Endometrium (tissue), 2 donors: ENCODE measurements at regions not wholly inside any gene's neighbourhood (a gene's known extent, or its start where the extent isn't known, plus 50 kb on each side); places are given as distances from the start of the nearest gene placed in this dataset.

Source experiments
- FAIRE-seq: peaks from 2 replicates; lab custom pipeline; 2012; peaks lifted over from hg19 to GRCh38; lab: Jason Lieb, UNC
- donor health status: control.
- donor health status: control.

- no peak for FAIRE-seq
These were observed 123.2 kb upstream of the WNT4 start for GRCh38 chr1:22266141-22266540.

GRCh38 chr1:22267413-22268175 is 124.7 kb upstream of the WNT4 start:
- FAIRE-seq: no peak

GRCh38 chr1:22268327-22268726 is 125.4 kb upstream of the WNT4 start:
- FAIRE-seq: no peak

GRCh38 chr1:22271847-22272801 is 129.2 kb upstream of the WNT4 start:
- peak; percentile 46 for FAIRE-seq

- no peak for FAIRE-seq
These were observed 131.1 kb upstream of the WNT4 start for GRCh38 chr1:22273686-22274681.

GRCh38 chr1:22275167-22275566 is 132.3 kb upstream of the WNT4 start:
- no peak for FAIRE-seq

- FAIRE-seq: no peak
These were observed 132.9 kb upstream of the WNT4 start for GRCh38 chr1:22275626-22276395.

GRCh38 chr1:22276396-22276748 is 133.5 kb upstream of the WNT4 start:
- FAIRE-seq: no peak

- FAIRE-seq: no peak
These were observed 134.8 kb upstream of the WNT4 start for GRCh38 chr1:22277662-22278061.

GRCh38 chr1:22279735-22280134 is 136.8 kb upstream of the WNT4 start:
- no peak for FAIRE-seq

- FAIRE-seq: no peak
These were observed 137.6 kb upstream of the WNT4 start for GRCh38 chr1:22280526-22280925.

- no peak for FAIRE-seq
These were observed 138.8 kb upstream of the WNT4 start for GRCh38 chr1:22281521-22282363.

- no peak for FAIRE-seq
These were observed 139.6 kb upstream of the WNT4 start for GRCh38 chr1:22282364-22282995.

- no peak for FAIRE-seq
These were observed 140.7 kb upstream of the WNT4 start for GRCh38 chr1:22283596-22283995.

GRCh38 chr1:22284236-22284635 is 141.3 kb upstream of the WNT4 start:
- FAIRE-seq: no peak

GRCh38 chr1:22284906-22285548 is 142.1 kb upstream of the WNT4 start:
- no peak for FAIRE-seq

GRCh38 chr1:22285549-22286396 is 142.9 kb upstream of the WNT4 start:
- FAIRE-seq: no peak

GRCh38 chr1:22286491-22286890 is 143.6 kb upstream of the WNT4 start:
- FAIRE-seq: no peak
